ENCODE measurements at regions not wholly inside any gene's neighbourhood (a gene's known extent, or its start where the extent isn't known, plus 50 kb on each side); places are given as distances from the start of the nearest gene placed in this dataset.

- no peaks in the 10 kb centered on the region for H3K9me3 ChIP-seq (ENCODE audit: control insufficient read depth in 4 of 4, low read length in 3 of 4)
- H3K27ac ChIP-seq (ENCODE audit: low read depth in 1 of 2, low read length in 2 of 2): no peak overlapping the region
- no peaks in the 10 kb centered on the region for H3K4me1 ChIP-seq (ENCODE audit: control insufficient read depth in 4 of 4, insufficient read depth in 4 of 4, low read length in 3 of 4)
- DNase-seq (ENCODE audit: low spot score): no peak
- no peak overlapping the region for H3K9ac ChIP-seq (ENCODE audit: low read depth in 1 of 2, low read length in 2 of 2)
- no peak overlapping the region for H3K4me3 ChIP-seq (ENCODE audit: low read depth in 1 of 3, low read length in 3 of 3)
- WGBS: 57% methylated on average over 1 of the region's 1 CpG
- H3K36me3 ChIP-seq (ENCODE audit: control insufficient read depth in 4 of 4, insufficient read depth in 3 of 4, low read depth in 1 of 4, low read length in 3 of 4): no peaks in the 10 kb centered on the region
- H3K27me3 ChIP-seq (ENCODE audit: control insufficient read depth in 4 of 4, insufficient read depth in 4 of 4, low read length in 3 of 4): no peaks in the 10 kb centered on the region
- TF ChIP-seq RXRA (IDR thresholded peaks at IDR 0.05) (no peak), REST (IDR thresholded peaks at IDR 0.05) (no peak), ZBTB33 (IDR thresholded peaks at IDR 0.05) (no peak), CTCF (IDR thresholded peaks at IDR 0.05; ENCODE audit: low read depth, low read length, missing input control) (no peak), TAF1 (conservative IDR thresholded peaks at IDR 0.05) (no peak), SP1 (IDR thresholded peaks at IDR 0.05) (no peak), RAD21 (IDR thresholded peaks at IDR 0.05) (no peak), HNF4G (IDR thresholded peaks at IDR 0.05) (no peak)
These were observed 294.2 kb upstream of the SEMA6D start for GRCh38 chr15:47422881-47423665.

GRCh38 chr15:47427463-47427862 is 289.8 kb upstream of the SEMA6D start:
- DNase-seq (ENCODE audit: low spot score): no peak
- H3K36me3 ChIP-seq (ENCODE audit: control insufficient read depth in 4 of 4, insufficient read depth in 3 of 4, low read depth in 1 of 4, low read length in 3 of 4): no peaks in the 10 kb centered on the region
- H3K9me3 ChIP-seq (ENCODE audit: control insufficient read depth in 4 of 4, low read length in 3 of 4): no peaks in the 10 kb centered on the region
- H3K4me3 ChIP-seq (ENCODE audit: low read depth in 1 of 3, low read length in 3 of 3): no peak overlapping the region
- H3K27me3 ChIP-seq (ENCODE audit: control insufficient read depth in 4 of 4, insufficient read depth in 4 of 4, low read length in 3 of 4): no peaks in the 10 kb centered on the region
- WGBS: 38% methylated on average over 1 of the region's 1 CpG
- no peak overlapping the region for H3K27ac ChIP-seq (ENCODE audit: low read depth in 1 of 2, low read length in 2 of 2)
- H3K4me1 ChIP-seq (ENCODE audit: control insufficient read depth in 4 of 4, insufficient read depth in 4 of 4, low read length in 3 of 4): no peaks in the 10 kb centered on the region
- H3K9ac ChIP-seq (ENCODE audit: low read depth in 1 of 2, low read length in 2 of 2): no peak overlapping the region
- TF ChIP-seq JUND (IDR thresholded peaks at IDR 0.05): no peak
- no peak for TF ChIP-seq FOXA2 (IDR thresholded peaks at IDR 0.05)
- TF ChIP-seq CTCF (IDR thresholded peaks at IDR 0.05; ENCODE audit: low read depth, low read length, missing input control): no peak
- no peak for TF ChIP-seq HNF4A (conservative IDR thresholded peaks at IDR 0.05)
- no peak for TF ChIP-seq REST (IDR thresholded peaks at IDR 0.05)
- no peak for TF ChIP-seq SP1 (IDR thresholded peaks at IDR 0.05)
- no peak for TF ChIP-seq GABPA (IDR thresholded peaks at IDR 0.05 in 1 of 2, conservative IDR thresholded peaks at IDR 0.05 in 1 of 2)
- no peak for TF ChIP-seq YY1 (IDR thresholded peaks at IDR 0.05)
- TF ChIP-seq MAX (IDR thresholded peaks at IDR 0.05): no peak
- TF ChIP-seq HNF4G (IDR thresholded peaks at IDR 0.05): no peak
- TF ChIP-seq NR2F2 (IDR thresholded peaks at IDR 0.05): no peak
- no peak for TF ChIP-seq ATF3 (IDR thresholded peaks at IDR 0.05)
